ENCODE measurements at regions not wholly inside any gene's neighbourhood (a gene's known extent, or its start where the extent isn't known, plus 50 kb on each side); places are given as distances from the start of the nearest gene placed in this dataset.

DNA sequence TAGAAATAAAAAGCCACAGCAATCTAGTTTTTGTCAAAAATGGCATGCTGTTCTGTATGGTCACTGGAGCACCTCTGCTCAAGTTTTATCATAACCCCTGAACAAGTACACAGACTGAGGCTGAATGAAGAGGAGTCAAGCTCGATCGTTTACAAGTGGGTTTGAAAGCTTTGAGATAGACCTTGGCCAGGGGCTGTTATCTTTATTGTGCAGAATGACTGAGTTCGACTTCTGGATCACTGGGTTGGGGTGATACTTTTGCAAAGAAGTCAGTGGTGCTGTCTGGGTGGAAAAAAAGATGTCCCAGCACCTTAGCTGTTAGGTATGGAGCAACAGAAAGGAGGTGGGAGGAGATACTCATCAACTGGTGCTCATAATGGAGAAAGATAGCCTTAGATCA, 446.0 kb downstream of the HACE1 start:
- TF ChIP-seq, protein P1, sequence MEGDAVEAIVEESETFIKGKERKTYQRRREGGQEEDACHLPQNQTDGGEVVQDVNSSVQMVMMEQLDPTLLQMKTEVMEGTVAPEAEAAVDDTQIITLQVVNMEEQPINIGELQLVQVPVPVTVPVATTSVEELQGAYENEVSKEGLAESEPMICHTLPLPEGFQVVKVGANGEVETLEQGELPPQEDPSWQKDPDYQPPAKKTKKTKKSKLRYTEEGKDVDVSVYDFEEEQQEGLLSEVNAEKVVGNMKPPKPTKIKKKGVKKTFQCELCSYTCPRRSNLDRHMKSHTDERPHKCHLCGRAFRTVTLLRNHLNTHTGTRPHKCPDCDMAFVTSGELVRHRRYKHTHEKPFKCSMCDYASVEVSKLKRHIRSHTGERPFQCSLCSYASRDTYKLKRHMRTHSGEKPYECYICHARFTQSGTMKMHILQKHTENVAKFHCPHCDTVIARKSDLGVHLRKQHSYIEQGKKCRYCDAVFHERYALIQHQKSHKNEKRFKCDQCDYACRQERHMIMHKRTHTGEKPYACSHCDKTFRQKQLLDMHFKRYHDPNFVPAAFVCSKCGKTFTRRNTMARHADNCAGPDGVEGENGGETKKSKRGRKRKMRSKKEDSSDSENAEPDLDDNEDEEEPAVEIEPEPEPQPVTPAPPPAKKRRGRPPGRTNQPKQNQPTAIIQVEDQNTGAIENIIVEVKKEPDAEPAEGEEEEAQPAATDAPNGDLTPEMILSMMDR (CRISPR knock-in tag; IDR thresholded peaks at IDR 0.05), result no peak
- TF ChIP-seq DPF2 (CRISPR knock-in tag; IDR thresholded peaks at IDR 0.05; ENCODE audit: borderline replicate concordance, low read depth) (no peak), SAFB2 (CRISPR knock-in tag; IDR thresholded peaks at IDR 0.05; ENCODE audit: borderline replicate concordance, low read depth) (no peak)
- TF ChIP-seq, protein P2, sequence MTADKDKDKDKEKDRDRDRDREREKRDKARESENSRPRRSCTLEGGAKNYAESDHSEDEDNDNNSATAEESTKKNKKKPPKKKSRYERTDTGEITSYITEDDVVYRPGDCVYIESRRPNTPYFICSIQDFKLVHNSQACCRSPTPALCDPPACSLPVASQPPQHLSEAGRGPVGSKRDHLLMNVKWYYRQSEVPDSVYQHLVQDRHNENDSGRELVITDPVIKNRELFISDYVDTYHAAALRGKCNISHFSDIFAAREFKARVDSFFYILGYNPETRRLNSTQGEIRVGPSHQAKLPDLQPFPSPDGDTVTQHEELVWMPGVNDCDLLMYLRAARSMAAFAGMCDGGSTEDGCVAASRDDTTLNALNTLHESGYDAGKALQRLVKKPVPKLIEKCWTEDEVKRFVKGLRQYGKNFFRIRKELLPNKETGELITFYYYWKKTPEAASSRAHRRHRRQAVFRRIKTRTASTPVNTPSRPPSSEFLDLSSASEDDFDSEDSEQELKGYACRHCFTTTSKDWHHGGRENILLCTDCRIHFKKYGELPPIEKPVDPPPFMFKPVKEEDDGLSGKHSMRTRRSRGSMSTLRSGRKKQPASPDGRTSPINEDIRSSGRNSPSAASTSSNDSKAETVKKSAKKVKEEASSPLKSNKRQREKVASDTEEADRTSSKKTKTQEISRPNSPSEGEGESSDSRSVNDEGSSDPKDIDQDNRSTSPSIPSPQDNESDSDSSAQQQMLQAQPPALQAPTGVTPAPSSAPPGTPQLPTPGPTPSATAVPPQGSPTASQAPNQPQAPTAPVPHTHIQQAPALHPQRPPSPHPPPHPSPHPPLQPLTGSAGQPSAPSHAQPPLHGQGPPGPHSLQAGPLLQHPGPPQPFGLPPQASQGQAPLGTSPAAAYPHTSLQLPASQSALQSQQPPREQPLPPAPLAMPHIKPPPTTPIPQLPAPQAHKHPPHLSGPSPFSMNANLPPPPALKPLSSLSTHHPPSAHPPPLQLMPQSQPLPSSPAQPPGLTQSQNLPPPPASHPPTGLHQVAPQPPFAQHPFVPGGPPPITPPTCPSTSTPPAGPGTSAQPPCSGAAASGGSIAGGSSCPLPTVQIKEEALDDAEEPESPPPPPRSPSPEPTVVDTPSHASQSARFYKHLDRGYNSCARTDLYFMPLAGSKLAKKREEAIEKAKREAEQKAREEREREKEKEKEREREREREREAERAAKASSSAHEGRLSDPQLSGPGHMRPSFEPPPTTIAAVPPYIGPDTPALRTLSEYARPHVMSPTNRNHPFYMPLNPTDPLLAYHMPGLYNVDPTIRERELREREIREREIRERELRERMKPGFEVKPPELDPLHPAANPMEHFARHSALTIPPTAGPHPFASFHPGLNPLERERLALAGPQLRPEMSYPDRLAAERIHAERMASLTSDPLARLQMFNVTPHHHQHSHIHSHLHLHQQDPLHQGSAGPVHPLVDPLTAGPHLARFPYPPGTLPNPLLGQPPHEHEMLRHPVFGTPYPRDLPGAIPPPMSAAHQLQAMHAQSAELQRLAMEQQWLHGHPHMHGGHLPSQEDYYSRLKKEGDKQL (CRISPR knock-in tag; IDR thresholded peaks at IDR 0.05; ENCODE audit: low read depth), result no peak

Data from HepG2 (cell line).